Stimulated activated CD4-positive, alpha-beta T cell treated with anti-CD3 and anti-CD28 coated beads, Interleukin-1b, Interleukin-23, amount 100 ng/mL, for 48 hours (primary cell): ENCODE measurements at regions not wholly inside any gene's neighbourhood (a gene's known extent, or its start where the extent isn't known, plus 50 kb on each side); places are given as distances from the start of the nearest gene placed in this dataset.
"Not testable (repeated sequence)": the region's sequence is repeated elsewhere in the genome, so short reads cannot be mapped to it uniquely, and the experiment has no call there.

ENCODE experiments used
- DNase-seq: peaks from one replicate; pipeline ENCODE4 v3.0.0-alpha.2; 2020

GRCh38 chr6:85356743-85357142 lies 93.1 kb upstream of the NT5E start:
- DNase-seq: not testable (repeated sequence)

GRCh38 chr6:85355816-85356215 lies 94.1 kb upstream of the NT5E start:
- DNase-seq: no peak

- DNase-seq: peak; percentile 57
Measured at GRCh38 chr6:85354761-85355618, 94.9 kb upstream of the NT5E start.

DNA sequence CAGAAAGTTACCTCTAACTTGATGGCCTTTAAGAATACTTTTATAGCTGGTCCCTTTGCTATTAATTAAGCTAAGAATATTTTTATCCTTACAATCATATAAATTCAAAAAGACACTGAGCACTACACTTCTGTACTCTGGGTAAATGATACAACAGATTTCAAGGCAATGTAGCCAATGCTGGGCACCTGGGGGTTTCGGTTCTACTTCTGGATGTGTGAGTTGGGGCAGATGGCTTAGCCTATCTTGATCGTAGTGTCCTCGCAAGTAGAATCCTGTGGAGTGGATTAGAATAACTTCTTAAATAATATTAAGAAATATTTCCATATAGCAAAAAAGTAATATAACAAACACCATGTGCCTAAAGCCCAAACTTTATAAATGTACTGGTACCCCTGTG lies 96.9 kb upstream of the NT5E start:
- DNase-seq: no peak

- DNase-seq: no peak
Measured at GRCh38 chr6:85348643-85349042, 101.2 kb upstream of the NT5E start.

GRCh38 chr6:85347812-85348211 lies 102.1 kb upstream of the NT5E start:
- no peak for DNase-seq

DNA sequence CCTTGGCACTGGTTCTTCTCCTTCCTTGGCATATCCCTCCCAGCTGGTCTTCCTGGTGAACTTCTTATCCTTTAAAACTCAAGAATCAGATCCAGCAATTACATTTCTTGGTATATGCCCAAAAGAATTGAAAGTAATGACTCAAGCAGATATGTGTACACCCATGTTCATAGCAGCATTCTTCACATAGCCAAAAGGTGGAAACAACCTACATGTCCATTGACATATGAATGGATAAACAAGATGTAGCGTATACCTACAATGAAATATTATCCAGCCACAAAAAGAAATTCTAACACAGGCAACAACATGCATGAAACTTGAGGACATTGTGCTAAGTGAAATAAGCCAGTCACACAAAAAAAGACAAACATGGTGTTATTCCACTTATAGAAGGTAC lies 103.7 kb upstream of the NT5E start:
- no peak for DNase-seq

- no peak for DNase-seq
Measured at GRCh38 chr6:85344996-85345395, 104.9 kb upstream of the NT5E start.

DNA sequence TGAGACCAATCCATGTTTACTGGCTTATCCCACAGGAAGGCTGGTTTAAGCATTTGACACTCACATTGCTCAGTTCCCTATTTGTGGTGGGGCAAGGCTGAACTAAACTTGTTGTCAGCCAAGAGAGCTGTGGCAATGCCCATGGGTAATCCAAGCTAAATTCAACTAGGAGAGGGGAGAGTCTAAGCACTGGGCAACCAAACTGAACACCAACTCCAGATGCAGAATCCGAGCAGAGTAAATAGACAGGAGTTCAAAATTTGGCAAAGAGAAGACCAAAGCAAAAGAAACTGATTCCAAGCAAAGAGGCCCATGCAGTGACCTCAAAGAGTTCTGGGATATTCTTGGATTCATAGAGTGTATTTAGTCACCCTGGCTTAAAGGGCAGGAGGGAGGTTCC lies 106.5 kb upstream of the NT5E start:
- no peak for DNase-seq

DNA sequence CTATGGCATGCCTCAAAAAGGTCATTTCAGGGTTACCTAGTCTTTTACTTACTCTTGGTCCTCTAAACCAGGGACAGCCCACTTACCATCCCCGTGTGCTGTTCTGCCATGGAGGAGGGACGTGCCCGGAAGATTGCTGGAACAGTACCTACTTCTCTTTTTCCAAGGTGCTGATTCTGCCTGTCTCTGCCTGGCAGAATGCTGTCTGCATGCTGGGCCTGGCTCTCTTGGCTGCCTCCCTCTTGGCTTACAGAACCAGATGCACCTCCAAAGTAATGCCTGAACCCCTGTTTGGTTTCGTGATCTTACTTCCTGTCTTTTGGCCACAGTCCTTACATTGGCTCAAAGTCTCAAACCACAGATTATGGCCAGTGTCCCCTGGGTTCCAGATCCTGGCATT lies 120.7 kb upstream of the NT5E start:
- no peak for DNase-seq

GRCh38 chr6:85325811-85326210 lies 124.1 kb upstream of the NT5E start:
- not testable (repeated sequence) for DNase-seq

DNA sequence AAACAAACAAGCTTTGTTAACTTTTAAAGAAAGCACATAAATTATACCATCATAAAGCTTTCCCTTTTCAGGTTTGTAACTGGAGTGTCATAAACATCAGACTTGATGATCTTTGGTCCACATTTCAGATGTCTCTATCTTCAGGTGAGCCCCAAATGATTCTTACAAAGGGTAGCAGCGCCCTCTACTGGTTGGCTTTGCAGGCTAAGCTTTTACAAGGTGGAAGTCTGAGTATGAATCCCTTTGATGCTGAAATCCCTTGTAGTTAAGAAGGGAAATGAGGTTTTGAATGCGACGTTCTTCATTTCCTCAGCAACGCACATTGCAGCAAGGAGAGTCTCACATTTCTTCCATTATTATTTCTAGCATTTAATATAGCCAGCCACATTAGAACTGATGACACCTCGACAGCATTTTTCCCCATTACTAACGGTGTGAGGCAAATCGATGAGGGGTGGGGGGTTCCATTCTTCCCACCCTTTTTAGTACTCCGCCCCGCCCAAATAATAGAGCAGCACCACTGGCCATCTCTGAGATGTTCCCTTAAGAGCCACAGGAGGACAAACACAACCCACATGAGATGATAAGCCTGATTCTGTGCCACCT lies 126.3 kb upstream of the NT5E start:
- DNase-seq: peak; percentile 73

GRCh38 chr6:85322446-85323105 lies 127.3 kb upstream of the NT5E start:
- no peak for DNase-seq

DNA sequence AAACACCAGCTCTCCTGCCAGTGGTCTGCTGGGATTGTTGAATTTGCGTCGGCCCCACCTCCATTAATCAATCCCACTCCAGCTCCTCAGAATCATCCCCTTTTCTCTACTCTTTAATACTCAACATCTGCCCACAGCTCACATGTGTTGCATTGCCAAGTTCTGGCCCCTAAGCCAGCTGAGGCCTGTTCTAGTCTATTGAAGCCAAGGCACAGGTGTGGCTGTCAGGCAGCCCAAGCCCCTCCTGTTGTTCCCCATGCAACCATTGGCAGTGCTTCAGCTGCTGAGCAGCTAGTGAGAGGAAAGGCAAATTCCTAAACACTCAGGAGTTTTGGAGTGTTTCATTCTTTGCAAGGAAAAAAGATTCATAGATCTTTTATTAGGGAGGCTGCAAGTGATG lies 128.0 kb upstream of the NT5E start:
- no peak for DNase-seq

DNA sequence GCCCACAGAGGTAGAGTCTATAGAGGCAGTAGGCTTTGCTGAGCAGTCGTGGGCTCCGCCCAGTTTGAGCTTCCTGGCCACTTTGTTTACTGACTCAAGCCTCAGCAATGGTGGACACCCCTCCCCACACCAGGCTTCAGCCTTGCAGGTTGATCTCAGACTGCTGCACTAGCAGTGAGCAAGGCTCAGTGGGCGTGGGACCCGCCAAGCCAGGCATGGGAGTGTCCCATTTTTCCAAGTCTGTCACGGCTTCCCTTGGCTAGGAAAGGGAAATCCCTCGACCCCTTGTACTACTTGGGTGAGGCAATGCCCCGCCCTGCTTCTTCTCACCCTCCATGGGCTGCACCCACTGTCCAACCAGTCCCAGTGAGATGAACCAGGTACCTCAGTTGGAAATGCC lies 135.3 kb upstream of the NT5E start:
- DNase-seq: no peak

DNA sequence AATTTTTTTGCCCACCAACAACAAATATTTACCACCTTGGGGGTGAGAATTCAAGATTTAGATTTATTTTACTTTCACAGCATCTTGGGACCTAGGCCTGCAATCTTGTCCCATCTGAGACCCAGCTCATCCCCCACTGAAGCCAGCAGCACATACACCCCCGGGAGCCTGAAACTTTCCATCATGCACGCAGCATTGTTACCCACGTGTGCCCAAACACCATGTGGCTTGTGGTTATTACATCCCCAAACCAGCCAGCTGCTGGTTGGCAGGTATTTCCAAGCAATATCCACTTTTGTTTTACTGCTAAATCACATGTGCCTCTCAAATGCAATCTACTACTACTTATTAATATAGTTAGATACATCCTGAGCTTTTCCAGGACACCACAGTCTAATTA lies 149.3 kb upstream of the NT5E start:
- no peak for DNase-seq

DNA sequence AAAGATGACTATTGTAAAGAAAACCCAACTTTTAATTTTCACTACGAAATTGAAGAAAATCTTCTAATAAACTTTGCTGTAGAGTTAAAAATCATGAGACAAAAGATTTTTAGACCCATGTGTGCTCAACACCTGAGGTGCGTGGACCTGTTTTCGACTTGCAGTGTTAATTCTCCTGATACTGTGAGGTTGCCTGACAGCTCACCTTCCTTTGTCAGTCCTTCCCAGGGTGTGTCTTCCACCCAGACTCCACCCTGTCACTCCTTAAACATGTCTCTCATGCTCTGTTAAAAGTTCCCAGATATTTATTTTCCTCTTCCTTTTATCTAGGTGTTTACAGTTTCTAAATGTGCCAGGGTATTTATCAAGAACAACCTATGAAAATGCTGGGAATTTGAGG lies 151.3 kb upstream of the NT5E start:
- no peak for DNase-seq

- no peak for DNase-seq
Measured at GRCh38 chr6:85291326-85291725, 158.6 kb upstream of the NT5E start.

DNA sequence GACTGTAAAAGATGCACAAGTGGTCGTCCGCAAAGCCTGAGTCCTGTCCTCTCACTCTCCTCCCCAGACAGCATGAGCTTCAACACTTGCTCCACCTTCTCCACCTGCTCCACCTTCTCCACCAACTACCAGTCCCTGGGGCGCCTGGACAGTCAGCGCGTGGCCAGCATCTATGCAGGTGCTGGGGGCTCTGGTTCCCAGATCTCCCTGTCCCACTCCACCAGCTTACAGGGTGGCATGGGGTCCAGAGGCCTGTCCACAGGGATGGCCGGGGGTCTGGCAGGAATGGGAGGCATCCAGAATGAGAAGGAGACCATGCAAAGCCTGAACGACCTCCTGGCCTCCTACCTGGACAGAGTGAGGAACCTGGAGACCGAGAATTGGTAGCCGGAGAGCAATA lies 162.2 kb upstream of the NT5E start:
- no peak for DNase-seq

GRCh38 chr6:85287158-85287557 lies 162.7 kb upstream of the NT5E start:
- no peak for DNase-seq

DNA sequence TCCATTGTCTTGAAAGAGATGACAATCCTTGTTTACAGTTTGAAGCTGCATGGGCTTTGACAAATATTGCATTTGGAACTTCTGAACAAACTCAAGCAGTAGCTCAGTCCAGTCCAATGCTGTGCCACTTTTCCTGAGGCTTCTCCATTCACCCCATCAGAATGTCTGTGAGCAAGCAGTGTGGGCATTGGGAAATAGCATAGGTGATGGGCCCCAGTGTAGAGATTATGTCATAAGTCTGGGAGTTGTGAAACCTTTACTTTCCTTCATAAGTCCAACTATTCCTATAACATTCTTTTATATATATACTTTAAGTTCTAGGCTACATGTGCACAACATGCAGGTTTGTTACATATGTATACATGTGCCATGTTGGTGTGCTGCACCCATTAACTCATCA lies 163.4 kb upstream of the NT5E start:
- not testable (repeated sequence) for DNase-seq

DNA sequence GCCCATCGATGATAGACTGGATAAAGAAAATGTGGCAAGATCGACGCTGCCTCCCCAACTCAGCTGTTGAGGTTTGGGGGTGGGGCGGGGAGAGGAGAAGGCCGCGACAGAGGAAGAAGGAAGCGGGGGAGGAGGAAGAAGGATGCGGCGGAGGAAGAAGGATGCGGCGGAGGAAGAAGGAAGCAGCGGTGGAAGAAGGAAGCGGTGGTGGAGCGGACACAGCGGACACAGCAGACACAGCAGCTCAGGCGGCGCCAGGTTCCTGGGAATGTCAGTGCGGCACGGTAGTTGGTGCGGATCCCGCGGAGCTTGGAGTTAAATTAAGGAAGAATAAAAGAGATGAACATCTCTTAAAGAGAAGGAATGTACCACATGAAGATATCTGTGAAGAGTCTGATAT lies 163.9 kb upstream of the NT5E start:
- no peak for DNase-seq

DNA sequence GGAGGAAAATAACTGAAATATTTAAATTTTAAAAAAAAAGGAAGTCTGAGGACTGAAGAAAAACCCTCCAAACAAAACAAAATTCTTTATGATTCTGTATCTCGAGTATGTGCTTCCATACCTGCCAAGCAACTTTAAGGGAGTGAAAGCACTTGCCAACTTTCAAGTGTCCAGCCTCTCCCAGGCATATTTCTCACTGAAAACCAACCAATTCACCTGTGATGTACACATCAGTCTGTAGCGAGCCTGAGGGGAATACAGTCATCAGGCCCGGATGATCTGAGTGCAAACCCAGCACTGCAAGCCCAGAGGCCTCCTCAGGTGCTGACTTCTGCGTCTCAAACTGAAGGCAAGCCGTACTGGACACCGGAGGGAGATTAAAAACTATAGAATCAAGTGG lies 164.8 kb upstream of the NT5E start:
- DNase-seq: no peak

DNA sequence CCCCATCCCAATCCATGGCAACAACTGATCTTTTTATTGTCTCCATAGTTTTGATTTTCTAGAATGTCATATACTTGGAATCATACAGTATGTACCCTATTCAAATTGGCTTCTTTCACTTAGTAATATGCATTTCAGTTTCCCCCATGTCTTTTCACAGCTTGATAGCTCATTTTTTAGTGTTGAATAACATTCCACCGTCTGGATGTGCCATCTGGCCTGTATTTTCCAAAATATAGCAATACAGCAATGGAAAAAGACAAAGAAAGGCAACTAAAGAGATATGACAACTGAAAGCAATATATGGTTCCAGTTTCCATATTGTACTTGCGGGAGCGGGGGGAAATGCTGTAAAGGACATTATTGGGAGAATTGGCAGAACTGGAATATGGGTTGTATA lies 166.4 kb upstream of the NT5E start:
- no peak for DNase-seq
